ENCODE measurements at regions not wholly inside any gene's neighbourhood (a gene's known extent, or its start where the extent isn't known, plus 50 kb on each side); places are given as distances from the start of the nearest gene placed in this dataset.

DNA sequence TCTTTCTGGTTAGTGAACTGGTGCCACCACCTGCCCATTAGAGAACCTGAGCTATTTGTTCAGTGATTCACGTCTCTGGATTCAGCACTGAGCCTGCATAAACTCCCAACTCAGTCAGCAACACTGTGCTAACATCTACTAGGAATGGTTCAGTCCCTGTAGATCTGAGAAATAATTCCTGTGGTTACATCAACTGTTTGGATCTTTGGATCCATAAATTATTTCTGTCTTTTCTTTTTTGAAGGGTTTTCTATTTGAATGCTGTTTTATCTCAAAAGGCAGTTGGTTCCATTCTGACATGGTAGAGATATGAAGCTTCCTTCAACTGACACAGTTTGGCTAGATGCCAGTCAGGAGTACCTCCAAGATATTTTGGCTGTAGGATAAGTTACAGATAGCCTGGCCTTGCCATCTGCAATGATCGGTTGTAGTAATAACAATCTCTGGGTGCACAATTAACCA, 125.9 kb downstream of the TRMT11 start:
- Histone ChIP-seq H3K9ac (ENCODE audit: low read length) (no peak overlapping the region), H3K4me3 (ENCODE audit: insufficient read depth, low read length, poor library complexity, severe bottlenecking) (no peak overlapping the region), H2AFZ (ENCODE audit: low read depth, low read length, severe bottlenecking) (no peak overlapping the region), H3K4me2 (ENCODE audit: low read depth, low read length, poor library complexity, severe bottlenecking) (no peak overlapping the region), H3K9me2 (replicated peaks; ENCODE audit: insufficient read depth, low read length) (no peaks in the 10 kb centered on the region), H3K27ac (ENCODE audit: low read depth, low read length) (no peak overlapping the region), H3K79me2 (ENCODE audit: insufficient read depth, low read length) (no peaks in the 10 kb centered on the region), H3K36me3 (ENCODE audit: low read length) (no peaks in the 10 kb centered on the region), H3K9me3 (ENCODE audit: insufficient read depth, low read length) (no peaks in the 10 kb centered on the region), H4K20me1 (ENCODE audit: low read depth, low read length) (no peaks in the 10 kb centered on the region), H3F3A (ENCODE audit: insufficient read depth) (no peaks in the 10 kb centered on the region), H3K27me3 (ENCODE audit: low read length) (no peaks in the 10 kb centered on the region)
- TF ChIP-seq EZH2phosphoT487 (conservative IDR thresholded peaks at IDR 0.05; ENCODE audit: low read length) (no peak), CTCF (IDR thresholded peaks at IDR 0.05; ENCODE audit: insufficient read depth, low read length, poor library complexity, severe bottlenecking) (no peak)

DNA sequence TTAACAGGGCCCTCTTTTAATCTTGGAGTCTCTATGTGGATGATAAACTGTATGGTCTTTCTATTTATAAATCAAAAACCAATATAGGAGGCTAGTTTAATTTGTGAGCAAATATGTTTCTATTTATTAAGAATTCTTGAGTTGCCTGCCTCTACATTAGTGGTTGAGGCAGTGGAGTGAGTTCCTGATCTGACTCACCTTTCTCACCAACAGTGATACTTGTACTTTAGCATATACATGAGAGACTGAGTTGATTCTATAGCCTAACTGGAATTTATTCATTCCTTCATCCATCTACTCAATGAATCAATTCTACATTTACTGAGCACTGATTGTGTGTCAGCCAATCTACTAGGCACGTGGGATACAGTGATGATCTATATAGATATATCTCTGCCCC, 126.9 kb downstream of the TRMT11 start:
- Histone ChIP-seq H3K36me3 (ENCODE audit: low read length) (no peaks in the 10 kb centered on the region), H3K4me2 (ENCODE audit: low read depth, low read length, poor library complexity, severe bottlenecking) (no peak overlapping the region), H3K9me3 (ENCODE audit: insufficient read depth, low read length) (no peaks in the 10 kb centered on the region), H3K9ac (ENCODE audit: low read length) (no peak overlapping the region), H3K9me2 (replicated peaks; ENCODE audit: insufficient read depth, low read length) (no peaks in the 10 kb centered on the region), H2AFZ (ENCODE audit: low read depth, low read length, severe bottlenecking) (no peak overlapping the region), H3K27ac (ENCODE audit: low read depth, low read length) (no peak overlapping the region), H4K20me1 (ENCODE audit: low read depth, low read length) (no peaks in the 10 kb centered on the region), H3F3A (ENCODE audit: insufficient read depth) (no peaks in the 10 kb centered on the region), H3K27me3 (ENCODE audit: low read length) (no peaks in the 10 kb centered on the region), H3K79me2 (ENCODE audit: insufficient read depth, low read length) (no peaks in the 10 kb centered on the region), H3K4me3 (ENCODE audit: insufficient read depth, low read length, poor library complexity, severe bottlenecking) (no peak overlapping the region)
- TF ChIP-seq EZH2phosphoT487 (conservative IDR thresholded peaks at IDR 0.05; ENCODE audit: low read length) (no peak), CTCF (IDR thresholded peaks at IDR 0.05; ENCODE audit: insufficient read depth, low read length, poor library complexity, severe bottlenecking) (no peak)

- no peaks in the 10 kb centered on the region for H3K79me2 ChIP-seq (ENCODE audit: insufficient read depth, low read length)
- no peak overlapping the region for H3K4me2 ChIP-seq (ENCODE audit: low read depth, low read length, poor library complexity, severe bottlenecking)
- H3K27me3 ChIP-seq (ENCODE audit: low read length): no peaks in the 10 kb centered on the region
- no peak for TF ChIP-seq CTCF (IDR thresholded peaks at IDR 0.05; ENCODE audit: insufficient read depth, low read length, poor library complexity, severe bottlenecking)
- TF ChIP-seq EZH2phosphoT487 (conservative IDR thresholded peaks at IDR 0.05; ENCODE audit: low read length): no peak
- no peak overlapping the region for H3K9ac ChIP-seq (ENCODE audit: low read length)
- no peaks in the 10 kb centered on the region for H3K36me3 ChIP-seq (ENCODE audit: low read length)
- H2AFZ ChIP-seq (ENCODE audit: low read depth, low read length, severe bottlenecking): no peak overlapping the region
- H3K9me3 ChIP-seq (ENCODE audit: insufficient read depth, low read length): no peaks in the 10 kb centered on the region
- no peak overlapping the region for H3K4me3 ChIP-seq (ENCODE audit: insufficient read depth, low read length, poor library complexity, severe bottlenecking)
- H4K20me1 ChIP-seq (ENCODE audit: low read depth, low read length): no peaks in the 10 kb centered on the region
- H3F3A ChIP-seq (ENCODE audit: insufficient read depth): no peaks in the 10 kb centered on the region
- no peak overlapping the region for H3K27ac ChIP-seq (ENCODE audit: low read depth, low read length)
- H3K9me2 ChIP-seq (replicated peaks; ENCODE audit: insufficient read depth, low read length): no peaks in the 10 kb centered on the region
These were observed 130.9 kb downstream of the TRMT11 start for GRCh38 chr6:126117251-126117650.
